Fibroblast of skin of abdomen (primary cell): ENCODE measurements at regions not wholly inside any gene's neighbourhood (a gene's known extent, or its start where the extent isn't known, plus 50 kb on each side); places are given as distances from the start of the nearest gene placed in this dataset.

Source experiments
- DNase-seq: peaks from one replicate; pipeline ENCODE4 v3.0.0-alpha.2; 2013

GRCh38 chr20:63068711-63069367 is 62.1 kb upstream of the BHLHE23 start:
- DNase-seq = no peak

- no peak for DNase-seq
Measured at GRCh38 chr20:63067721-63068560, 61.2 kb upstream of the BHLHE23 start.

- DNase-seq = no peak
Measured at GRCh38 chr20:63067266-63067635, 60.5 kb upstream of the BHLHE23 start.

DNA sequence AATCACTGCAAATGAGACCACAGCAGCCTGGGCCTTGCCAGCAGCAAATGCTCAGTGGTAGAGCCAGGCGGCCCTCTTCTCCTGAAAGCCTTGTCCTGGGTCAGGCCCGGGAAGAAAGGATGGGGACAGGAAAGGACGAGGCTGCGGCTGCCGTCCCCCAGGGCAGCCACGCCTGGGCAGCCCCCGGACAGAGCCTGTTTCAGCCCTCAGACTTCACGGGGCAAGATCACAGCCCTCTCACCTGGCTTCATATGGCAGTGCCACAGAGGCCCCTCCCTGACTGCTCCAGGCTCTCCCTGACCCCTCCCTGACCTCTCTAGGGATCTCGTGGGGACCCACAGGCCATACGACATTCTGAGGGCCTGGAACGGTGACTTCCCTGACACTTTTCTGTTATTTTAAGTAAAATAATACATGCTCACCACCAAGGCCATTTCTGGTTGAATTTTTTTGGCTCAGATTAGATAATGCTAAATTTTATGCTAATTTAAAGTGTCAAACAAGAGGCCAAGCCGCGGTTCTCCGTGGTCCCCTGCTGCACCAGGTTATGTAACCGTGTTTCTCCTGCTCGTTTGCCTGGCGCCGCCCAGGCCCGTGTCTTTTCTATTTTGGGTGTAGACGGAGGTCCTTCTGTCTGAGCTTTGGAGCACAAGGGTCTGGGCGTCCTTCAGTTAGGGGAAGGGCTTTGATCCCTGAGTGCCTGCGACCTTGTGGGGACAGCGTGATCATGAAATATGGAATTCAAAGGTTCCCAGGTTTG is 59.9 kb upstream of the BHLHE23 start:
- DNase-seq = no peak

GRCh38 chr20:63065911-63066310 is 59.1 kb upstream of the BHLHE23 start:
- no peak for DNase-seq

- DNase-seq = no peak
Measured at GRCh38 chr20:63064745-63065711, 58.3 kb upstream of the BHLHE23 start.

GRCh38 chr20:63064310-63064709 is 57.5 kb upstream of the BHLHE23 start:
- no peak for DNase-seq

DNA sequence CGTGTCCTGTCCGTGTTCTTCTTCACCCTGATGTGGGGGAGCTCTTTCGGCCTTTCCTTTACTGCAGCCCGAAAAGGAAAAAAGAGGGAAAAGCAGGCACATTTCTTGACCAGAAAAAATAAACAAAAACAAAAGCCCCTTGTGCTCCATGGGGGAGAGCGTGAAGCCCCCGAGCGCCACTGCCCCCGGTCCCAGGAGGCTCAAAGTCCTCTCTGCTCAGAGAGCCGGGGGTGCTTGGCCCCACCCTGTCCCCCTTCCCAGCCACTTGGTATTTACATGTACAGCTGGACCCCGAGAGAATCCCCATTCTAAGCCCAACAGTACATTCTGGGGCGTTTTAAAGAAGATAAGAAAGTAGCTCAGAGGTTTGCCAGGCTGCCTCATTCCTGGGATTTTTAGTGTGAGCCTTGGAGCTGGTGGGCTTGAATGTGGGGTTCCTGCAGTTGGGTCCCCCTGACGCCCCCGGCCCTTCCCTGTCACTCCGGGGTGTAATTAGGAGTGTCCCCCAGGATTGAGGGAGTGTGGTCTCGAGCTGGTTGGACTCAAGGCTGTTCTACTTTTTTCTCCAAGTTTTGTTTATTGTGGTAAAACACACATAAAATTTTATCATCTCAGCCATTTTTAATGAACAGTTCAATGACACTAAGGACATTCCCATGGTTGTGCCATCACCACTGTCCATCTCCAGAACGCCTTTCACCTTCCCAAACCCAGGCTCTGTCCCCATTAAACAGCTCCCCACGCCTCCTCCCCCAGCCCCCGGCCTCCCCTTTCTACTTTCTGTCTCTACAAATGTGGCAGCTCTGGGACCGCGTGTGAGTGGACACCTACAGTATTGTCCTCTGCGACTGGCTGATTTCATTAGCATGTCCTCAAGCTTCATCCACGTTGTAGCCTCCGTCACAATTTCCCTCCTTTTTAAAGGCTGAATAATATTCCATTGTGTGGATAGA is 55.7 kb upstream of the BHLHE23 start:
- no peak for DNase-seq

DNA sequence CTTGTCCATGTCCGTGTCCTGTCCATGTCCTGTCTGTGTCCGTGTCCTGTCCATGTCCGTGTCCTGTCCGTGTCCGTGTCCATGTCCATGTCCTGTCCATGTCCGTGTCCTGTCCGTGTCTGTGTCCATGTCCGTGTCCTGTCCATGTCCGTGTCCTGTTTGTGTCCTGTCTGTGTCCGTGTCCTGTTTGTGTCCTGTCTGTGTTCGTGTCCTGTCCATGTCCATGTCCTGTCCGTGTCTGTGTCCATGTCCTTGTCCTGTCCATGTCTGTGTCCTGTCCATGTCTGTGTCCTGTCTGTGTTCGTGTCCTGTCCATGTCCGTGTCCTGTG is 55.0 kb upstream of the BHLHE23 start:
- no peak for DNase-seq

DNA sequence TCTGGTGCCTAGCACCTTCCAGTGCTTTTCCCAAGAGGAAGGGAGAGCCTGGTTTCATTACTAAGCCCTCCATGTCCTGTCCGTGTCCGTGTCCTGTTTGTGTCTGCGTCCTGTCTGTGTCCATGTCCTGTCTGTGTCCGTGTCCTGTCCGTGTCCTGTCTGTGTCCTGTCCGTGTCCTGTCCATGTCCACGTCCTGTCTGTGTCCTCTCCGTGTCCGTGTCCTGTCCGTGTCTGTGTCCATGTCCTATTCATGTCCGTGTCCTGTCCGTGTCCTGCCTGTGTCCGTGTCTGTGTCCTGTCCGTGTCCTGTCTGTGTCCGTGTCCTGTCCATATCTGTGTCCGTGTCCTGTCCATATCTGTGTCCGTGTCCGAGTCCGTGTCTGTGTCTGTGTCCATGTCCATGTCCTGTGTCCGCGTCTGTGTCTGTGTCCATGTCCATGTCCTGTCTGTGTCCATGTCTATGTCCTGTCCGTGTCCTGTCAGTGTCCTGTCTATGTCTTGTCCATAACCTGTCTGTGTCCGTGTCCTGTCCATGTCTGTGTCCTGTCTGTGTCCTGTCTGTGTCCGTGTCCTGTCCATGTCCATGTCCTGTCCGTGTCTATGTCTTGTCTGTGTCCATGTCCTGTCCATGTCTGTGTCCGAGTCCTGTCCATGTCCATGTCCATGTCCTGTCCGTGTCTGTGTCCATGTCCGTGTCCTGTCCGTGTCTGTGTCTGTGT is 54.4 kb upstream of the BHLHE23 start:
- no peak for DNase-seq

- DNase-seq = peak; percentile 13
Measured at GRCh38 chr20:63060057-63060991, 53.6 kb upstream of the BHLHE23 start.

- DNase-seq = no peak
Measured at GRCh38 chr20:63059684-63060056, 52.9 kb upstream of the BHLHE23 start.

GRCh38 chr20:63058696-63059335 is 52.1 kb upstream of the BHLHE23 start:
- DNase-seq = no peak

DNA sequence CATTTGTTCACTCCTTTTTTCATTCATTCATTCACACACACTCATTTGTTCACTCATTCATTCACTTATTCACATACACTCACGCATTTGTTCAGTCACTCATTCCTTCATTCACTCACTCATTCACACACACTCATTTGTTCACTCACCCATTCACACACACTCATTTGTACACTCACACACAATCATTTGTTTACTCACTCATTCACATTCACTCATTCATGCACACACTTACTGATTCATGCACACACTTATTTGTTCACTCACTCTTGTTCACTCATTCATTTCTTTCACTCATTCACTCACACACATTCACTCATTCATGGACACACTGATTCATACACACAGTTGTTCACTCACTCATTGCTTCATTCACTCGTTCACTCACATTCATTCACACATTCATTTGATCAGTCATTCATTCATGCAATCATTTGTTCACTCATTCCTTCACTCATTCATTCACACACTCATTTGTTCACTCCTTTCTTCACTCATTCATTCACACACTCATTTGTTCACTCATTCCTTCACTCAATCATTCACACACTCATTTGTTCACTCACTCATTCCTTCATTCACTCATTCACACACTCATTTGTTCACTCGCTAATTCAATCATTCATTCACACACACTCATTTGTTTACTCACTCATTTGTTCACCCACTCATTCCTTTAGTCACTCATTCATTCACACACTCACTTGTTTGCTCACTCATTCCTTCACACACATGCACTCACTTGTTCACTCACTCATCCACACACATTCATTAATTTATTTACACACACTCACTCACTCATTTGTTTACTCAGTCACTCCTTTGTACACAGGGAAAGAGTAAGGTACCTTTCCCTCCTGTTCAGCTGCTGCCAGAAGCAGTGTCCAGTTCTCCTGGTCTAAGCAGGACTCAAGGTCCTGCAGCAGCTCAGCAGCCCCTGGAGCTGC is 50.7 kb upstream of the BHLHE23 start:
- DNase-seq = no peak

GRCh38 chr20:63056236-63057170 is 49.7 kb upstream of the BHLHE23 start:
- DNase-seq = peak; percentile 3
